HCT116 (cell line): ENCODE measurements at regions not wholly inside any gene's neighbourhood (a gene's known extent, or its start where the extent isn't known, plus 50 kb on each side); places are given as distances from the start of the nearest gene placed in this dataset.

Experiments used
- ATAC-seq: fragments of 200-7000 bp; cut with Tn5 transposase; 2 replicates; pipeline ENCODE4 v1.9.1; 2020; ENCODE audit warnings: mild to moderate bottlenecking, moderate library complexity
- BruUV-seq: library from RNA; stranded (reverse); fragments of 400-500 nt; replicated peaks from 2 replicates; lab custom pipeline; 2021; lab: Mats Ljungman, UMichigan
- CTCF ChIA-PET: fragments of 300-600 bp; sonication (Branson Sonifier 250); formaldehyde crosslinking; loops from one replicate; lab custom pipeline; 2021; ENCODE audit warnings: antibody characterized with exemption; lab: Charles Lee
- POLR2A ChIA-PET: fragments of 300-600, 350-600 bp; sonication (Branson Sonifier 250); formaldehyde crosslinking; loops from one replicate; lab custom pipeline; 2021; ENCODE audit warnings: antibody characterized with exemption; lab: Charles Lee
- RAD21 ChIA-PET, 2 experiments: fragments of 300-600 bp; sonication (Branson Sonifier 250); formaldehyde crosslinking; loops; one replicate each; lab custom pipeline; 2023; ENCODE audit warnings: low total read pairs in 2 of 2; ENCODE audit not compliant: uncharacterized antibody in 2 of 2, unreplicated experiment in 2 of 2, low non-redundant PET in 1 of 2; lab: Charles Lee
- DNase-seq: peaks from one replicate; pipeline ENCODE4 v3.0.0-alpha.2; 2010; ENCODE audit warnings: low read depth, low spot score
- H2AFZ ChIP-seq: fragments of 200-600 bp; shearing (Covaris generic), sonication (generic); 2 replicates; pipeline ENCODE4 v1.6.1; 2017; ENCODE audit warnings: low read depth, mixed run types, mixed read lengths, antibody characterized with exemption, low read length; ENCODE audit not compliant: poor library complexity, severe bottlenecking
- H3K27ac ChIP-seq: 2 replicates; pipeline ENCODE4 v1.5.1; 2012; ENCODE audit warnings: low read depth, low read length
- H3K27me3 ChIP-seq: fragments of 200-600 bp; sonication (generic); 2 replicates; pipeline ENCODE4 v1.6.1; 2016; ENCODE audit warnings: mixed run types, low read length, mixed read lengths; ENCODE audit not compliant: insufficient read depth
- H3K36me3 ChIP-seq, 2 experiments: fragments of 200-500 bp in 1 of 2; fragments of 200-600 bp in 1 of 2; sonication (Bioruptor generic) in 1 of 2; sonication (generic) in 1 of 2; 2 replicates each; pipeline versions ENCODE4 v1.5.1 to v1.6.1; 2014 to 2016; ENCODE audit warnings: low read length in 2 of 2, inconsistent platforms in 1 of 2, mixed read lengths in 1 of 2, mixed run types in 1 of 2; ENCODE audit not compliant: insufficient read depth in 2 of 2, control insufficient read depth in 1 of 2
- H3K4me1 ChIP-seq, 2 experiments: fragments of 200-600 bp in 1 of 2; sonication (generic) in 1 of 2; 2 replicates each; pipeline versions ENCODE4 v1.5.1 to v1.6.1; 2012 to 2017; ENCODE audit warnings: low read length in 2 of 2, inconsistent platforms in 1 of 2, mild to moderate bottlenecking in 1 of 2, mixed read lengths in 1 of 2, mixed run types in 1 of 2, moderate library complexity in 1 of 2; ENCODE audit not compliant: insufficient read depth in 2 of 2, control insufficient read depth in 1 of 2
- H3K4me2 ChIP-seq: fragments of 200-600 bp; sonication (generic); 2 replicates; pipeline ENCODE4 v1.6.1; 2017; ENCODE audit warnings: mixed run types, low read length, mixed read lengths
- H3K4me3 ChIP-seq, 2 experiments: fragments of 200-600 bp in 1 of 2; sonication (generic) in 1 of 2; replicated peaks in 1 of 2; 2 replicates each; pipeline ENCODE4 v1.5.1; 2011 to 2016; ENCODE audit warnings: low read length in 2 of 2, control low read depth in 1 of 2, low read depth in 1 of 2, mild to moderate bottlenecking in 1 of 2, mixed read lengths in 1 of 2, mixed run types in 1 of 2
- H3K79me2 ChIP-seq: fragments of 200-600 bp; sonication (generic); 2 replicates; pipeline ENCODE4 v1.6.1; 2017; ENCODE audit warnings: mild to moderate bottlenecking, mixed run types, low read length, moderate library complexity, mixed read lengths; ENCODE audit not compliant: insufficient read depth
- H3K9ac ChIP-seq: fragments of 200-600 bp; sonication (generic); 2 replicates; pipeline ENCODE4 v1.6.1; 2016; ENCODE audit warnings: low read length, mixed read lengths
- H3K9me2 ChIP-seq: fragments of 200-600 bp; sonication (generic), shearing (Covaris generic); 2 replicates; pipeline ENCODE4 v1.6.1; 2017; ENCODE audit warnings: mixed run types, mild to moderate bottlenecking, moderate library complexity; ENCODE audit not compliant: insufficient read depth
- H3K9me3 ChIP-seq, 2 experiments: fragments of 200-500 bp in 1 of 2; fragments of 200-600 bp in 1 of 2; sonication (Bioruptor generic) in 1 of 2; sonication (generic) in 1 of 2; 2 replicates each; pipeline ENCODE4 v1.6.1; 2014 to 2017; ENCODE audit warnings: low read length in 2 of 2, mixed read lengths in 2 of 2, inconsistent platforms in 1 of 2, low read depth in 1 of 2, mild to moderate bottlenecking in 1 of 2, mixed run types in 1 of 2, moderate library complexity in 1 of 2; ENCODE audit not compliant: control insufficient read depth in 1 of 2, insufficient read depth in 1 of 2
- H4K20me1 ChIP-seq: fragments of 200-600 bp; sonication (generic), shearing (Covaris generic); 2 replicates; pipeline ENCODE4 v1.6.1; 2017; ENCODE audit warnings: mixed run types, mild to moderate bottlenecking, moderate library complexity; ENCODE audit not compliant: insufficient read depth
- CBX3 ChIP-seq: IDR thresholded peaks from 2 replicates; pipeline ENCODE4 v1.6.1; 2012; ENCODE audit warnings: low read depth
- CEBPB ChIP-seq: IDR thresholded peaks from 2 replicates; pipeline ENCODE4 v1.6.1; 2012; ENCODE audit warnings: low read depth
- EZH2phosphoT487 ChIP-seq: fragments of 200-600 bp; IDR thresholded peaks from 2 replicates; pipeline ENCODE4 v1.6.1; 2018; ENCODE audit warnings: antibody characterized with exemption, borderline replicate concordance
- FOSL1 ChIP-seq: IDR thresholded peaks from 2 replicates; pipeline ENCODE4 v1.6.1; 2012; ENCODE audit warnings: low read depth
- JUND ChIP-seq: IDR thresholded peaks from 2 replicates; pipeline ENCODE4 v1.6.1; 2012
- POLR2AphosphoS5 ChIP-seq: IDR thresholded peaks from 2 replicates; pipeline ENCODE4 v1.6.1; 2011; ENCODE audit warnings: mild to moderate bottlenecking, low read depth, low read length, moderate library complexity
- RAD21 ChIP-seq: IDR thresholded peaks from 2 replicates; pipeline ENCODE4 v1.6.1; 2012; ENCODE audit warnings: low read depth, mild to moderate bottlenecking
- SRF ChIP-seq: IDR thresholded peaks from 2 replicates; pipeline ENCODE4 v1.6.1; 2012; ENCODE audit warnings: low read depth
- TCF7L2 ChIP-seq: IDR thresholded peaks from 2 replicates; pipeline ENCODE4 v1.7.0; 2011; ENCODE audit warnings: borderline replicate concordance, inconsistent platforms; ENCODE audit not compliant: insufficient read depth, insufficient read length; ENCODE audit errors: extremely low read depth
- ZNF274 ChIP-seq: fragments of 200-500 bp; sonication (Bioruptor generic); IDR thresholded peaks from 2 replicates; pipeline ENCODE4 v1.6.1; 2014; ENCODE audit warnings: mild to moderate bottlenecking, low read depth, low read length, inconsistent platforms
- intact Hi-C: fragments of 100-400 bp; cut with micrococcal nuclease; formaldehyde crosslinking; loops from 2 replicates; pipeline ENCODE4 v1.10.0; 2022
- TF ChIP-seq, protein P1 (sequence below), 3 experiments: fragments of 200-600 bp in 1 of 3; sonication (generic) in 1 of 3; IDR thresholded peaks in 2 of 3; conservative IDR thresholded peaks in 1 of 3; 2 replicates each; pipeline ENCODE4 v1.5.1; 2012 to 2017; ENCODE audit warnings: low read depth in 2 of 3, low read length in 2 of 3, antibody characterized with exemption in 1 of 3, borderline replicate concordance in 1 of 3, control low read depth in 1 of 3, mild to moderate bottlenecking in 1 of 3, mixed read lengths in 1 of 3, mixed run types in 1 of 3, moderate library complexity in 1 of 3; ENCODE audit not compliant: insufficient read depth in 1 of 3
- TF ChIP-seq, protein P2 (sequence below): IDR thresholded peaks from 2 replicates; pipeline ENCODE4 v1.6.1; 2012
- TF ChIP-seq, protein P3 (sequence below): IDR thresholded peaks from 2 replicates; pipeline ENCODE4 v1.6.1; 2011; ENCODE audit warnings: mild to moderate bottlenecking, low read length, moderate library complexity; ENCODE audit not compliant: insufficient replicate concordance; ENCODE audit errors: extremely low read depth

DNA sequence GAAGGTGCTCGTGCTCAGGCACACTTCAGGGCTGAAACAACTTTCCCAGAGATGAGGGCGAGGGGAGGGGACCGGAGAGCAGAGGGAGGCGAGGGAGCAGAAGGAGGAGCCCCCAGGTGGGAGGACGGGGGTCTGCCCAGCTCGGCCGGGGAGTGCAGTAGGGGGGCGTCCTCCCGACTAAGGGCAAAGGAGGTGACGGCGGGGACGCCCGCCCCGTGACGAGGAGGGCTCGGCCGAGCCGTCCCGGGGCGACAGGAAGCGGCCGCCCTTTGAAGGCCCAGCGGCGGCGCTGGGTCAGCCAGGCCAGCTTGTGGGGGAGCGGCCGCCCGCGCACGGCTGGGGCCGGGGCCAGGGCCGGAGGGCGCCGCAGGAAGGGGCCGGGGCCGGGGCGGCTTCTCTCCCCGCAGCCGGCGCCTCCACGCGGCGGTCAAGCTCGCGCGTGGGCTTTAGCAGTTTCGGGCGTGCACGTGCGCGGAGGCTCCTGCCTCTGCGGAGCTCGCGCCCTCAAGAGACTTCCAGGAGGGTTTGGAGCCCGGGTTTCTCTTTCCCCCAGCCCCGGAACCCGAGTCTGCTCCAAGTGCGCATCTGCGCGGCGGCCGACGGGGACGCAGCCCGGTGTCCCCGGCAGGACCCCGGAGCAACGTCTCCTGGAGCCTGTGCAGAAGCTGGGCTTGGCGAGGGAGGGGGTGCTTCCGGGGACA is 100.8 kb upstream of the SLC45A1 start:
- no peak for ATAC-seq
- Histone ChIP-seq H3K4me2 (no peak overlapping the region), H3K9me3 (no peaks in the 10 kb centered on the region), H3K27ac (no peak overlapping the region; the same call in 1 of the 2 replicates), H4K20me1 (no peaks in the 10 kb centered on the region), H3K36me3 (no peaks in the 10 kb centered on the region), H3K9ac (no peak overlapping the region), H2AFZ (no peak overlapping the region), H3K4me1 (peaks cover 38 to 59% of the 10 kb centered on the region in 2 experiments), H3K9me2 (no peaks in the 10 kb centered on the region), H3K4me3 (no peak overlapping the region), H3K79me2 (no peaks in the 10 kb centered on the region), H3K27me3 (no peaks in the 10 kb centered on the region)
- TF ChIP-seq, protein P1, sequence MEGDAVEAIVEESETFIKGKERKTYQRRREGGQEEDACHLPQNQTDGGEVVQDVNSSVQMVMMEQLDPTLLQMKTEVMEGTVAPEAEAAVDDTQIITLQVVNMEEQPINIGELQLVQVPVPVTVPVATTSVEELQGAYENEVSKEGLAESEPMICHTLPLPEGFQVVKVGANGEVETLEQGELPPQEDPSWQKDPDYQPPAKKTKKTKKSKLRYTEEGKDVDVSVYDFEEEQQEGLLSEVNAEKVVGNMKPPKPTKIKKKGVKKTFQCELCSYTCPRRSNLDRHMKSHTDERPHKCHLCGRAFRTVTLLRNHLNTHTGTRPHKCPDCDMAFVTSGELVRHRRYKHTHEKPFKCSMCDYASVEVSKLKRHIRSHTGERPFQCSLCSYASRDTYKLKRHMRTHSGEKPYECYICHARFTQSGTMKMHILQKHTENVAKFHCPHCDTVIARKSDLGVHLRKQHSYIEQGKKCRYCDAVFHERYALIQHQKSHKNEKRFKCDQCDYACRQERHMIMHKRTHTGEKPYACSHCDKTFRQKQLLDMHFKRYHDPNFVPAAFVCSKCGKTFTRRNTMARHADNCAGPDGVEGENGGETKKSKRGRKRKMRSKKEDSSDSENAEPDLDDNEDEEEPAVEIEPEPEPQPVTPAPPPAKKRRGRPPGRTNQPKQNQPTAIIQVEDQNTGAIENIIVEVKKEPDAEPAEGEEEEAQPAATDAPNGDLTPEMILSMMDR (IDR thresholded peaks at IDR 0.05 in 2 of 3, conservative IDR thresholded peaks at IDR 0.05 in 1 of 3; ENCODE audit: borderline replicate concordance in 1 of 3, insufficient read depth in 1 of 3, low read depth in 2 of 3, low read length in 2 of 3): no peak
- no peak for TF ChIP-seq CBX3
- TF ChIP-seq CEBPB: no peak
- TF ChIP-seq, protein P2, sequence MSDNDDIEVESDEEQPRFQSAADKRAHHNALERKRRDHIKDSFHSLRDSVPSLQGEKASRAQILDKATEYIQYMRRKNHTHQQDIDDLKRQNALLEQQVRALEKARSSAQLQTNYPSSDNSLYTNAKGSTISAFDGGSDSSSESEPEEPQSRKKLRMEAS: no peak
- ChIA-PET RAD21 (no interaction called here), POLR2A (no interaction called here), CTCF (no interaction called here)
- intact Hi-C loops: no loop called here
- DNase-seq: no peak
- BruUV-seq: no TSS peak

DNA sequence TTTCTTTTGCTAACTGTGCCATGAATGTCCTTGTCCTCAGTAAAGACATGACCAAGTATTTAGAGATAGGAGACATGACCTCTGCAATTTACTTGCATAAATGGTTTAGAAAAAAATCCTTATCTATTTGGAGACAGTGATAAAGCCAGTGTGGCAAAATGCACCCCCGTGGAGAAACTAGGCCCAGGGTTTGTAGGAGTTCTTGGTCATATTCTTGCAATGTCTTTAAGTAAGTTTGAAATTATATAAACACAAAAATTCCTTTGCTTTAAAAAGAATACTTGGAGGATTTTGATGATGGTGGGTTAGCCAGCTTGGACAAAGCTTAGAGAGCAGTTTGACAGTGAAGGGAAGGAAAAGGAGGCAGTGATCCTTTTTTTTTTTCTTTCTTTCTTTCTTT is 101.9 kb upstream of the SLC45A1 start:
- Histone ChIP-seq H3K4me2 (no peak overlapping the region), H3K27ac (peak overlapping the region; percentile 34; the same call in 1 of the 2 replicates), H3K4me1 (peaks cover 46 to 71% of the 10 kb centered on the region in 2 experiments), H3K27me3 (no peaks in the 10 kb centered on the region), H3K79me2 (no peaks in the 10 kb centered on the region), H3K4me3 (no peak overlapping the region), H3K9me2 (no peaks in the 10 kb centered on the region), H3K9me3 (no peaks in the 10 kb centered on the region)
- intact Hi-C loops: no loop called here
- no TSS peak for BruUV-seq
- ATAC-seq: no peak
- RAD21 ChIA-PET: no interaction called here
- DNase-seq: no peak
- TF ChIP-seq RAD21 (no peak), CEBPB (no peak), JUND (no peak), EZH2phosphoT487 (no peak), FOSL1 (no peak), ZNF274 (no peak), POLR2AphosphoS5 (no peak), TCF7L2 (no peak), SRF (no peak)
- TF ChIP-seq, protein P3, sequence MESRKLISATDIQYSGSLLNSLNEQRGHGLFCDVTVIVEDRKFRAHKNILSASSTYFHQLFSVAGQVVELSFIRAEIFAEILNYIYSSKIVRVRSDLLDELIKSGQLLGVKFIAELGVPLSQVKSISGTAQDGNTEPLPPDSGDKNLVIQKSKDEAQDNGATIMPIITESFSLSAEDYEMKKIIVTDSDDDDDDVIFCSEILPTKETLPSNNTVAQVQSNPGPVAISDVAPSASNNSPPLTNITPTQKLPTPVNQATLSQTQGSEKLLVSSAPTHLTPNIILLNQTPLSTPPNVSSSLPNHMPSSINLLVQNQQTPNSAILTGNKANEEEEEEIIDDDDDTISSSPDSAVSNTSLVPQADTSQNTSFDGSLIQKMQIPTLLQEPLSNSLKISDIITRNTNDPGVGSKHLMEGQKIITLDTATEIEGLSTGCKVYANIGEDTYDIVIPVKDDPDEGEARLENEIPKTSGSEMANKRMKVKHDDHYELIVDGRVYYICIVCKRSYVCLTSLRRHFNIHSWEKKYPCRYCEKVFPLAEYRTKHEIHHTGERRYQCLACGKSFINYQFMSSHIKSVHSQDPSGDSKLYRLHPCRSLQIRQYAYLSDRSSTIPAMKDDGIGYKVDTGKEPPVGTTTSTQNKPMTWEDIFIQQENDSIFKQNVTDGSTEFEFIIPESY: no peak
- TF ChIP-seq, all 23 proteins: peak for 0
- POLR2A ChIA-PET: no interaction called here
- CTCF ChIA-PET: no interaction called here
- Histone ChIP-seq H2AFZ (peak overlapping the region; percentile 16), H4K20me1 (no peaks in the 10 kb centered on the region), H3K36me3 (no peaks in the 10 kb centered on the region), H3K9ac (no peak overlapping the region)
